ENCODE measurements at regions not wholly inside any gene's neighbourhood (a gene's known extent, or its start where the extent isn't known, plus 50 kb on each side); places are given as distances from the start of the nearest gene placed in this dataset.

DNA sequence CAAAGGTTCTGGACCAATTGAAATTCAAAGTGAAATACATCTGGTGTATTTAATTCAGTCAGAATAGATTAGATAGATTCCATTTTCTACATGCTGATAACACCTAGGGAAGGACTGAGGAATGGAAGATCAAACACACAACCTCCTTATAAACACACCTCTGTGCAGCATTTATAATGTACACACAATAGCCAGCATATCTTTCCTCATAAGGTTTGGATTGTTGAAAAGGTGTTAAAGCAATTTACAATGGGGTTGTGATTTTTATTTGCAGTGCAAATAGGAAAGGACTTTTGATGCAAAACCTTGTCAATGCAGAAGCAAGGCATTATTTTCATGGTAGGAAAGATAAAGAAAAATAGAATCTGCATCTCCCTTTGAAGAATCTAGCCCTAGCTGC, 448.9 kb upstream of the KCNMB2 start:
- peak overlapping the region; percentile 92; the same call in 1 of the 2 replicates for H3K27ac ChIP-seq
- TF ChIP-seq, protein P1, sequence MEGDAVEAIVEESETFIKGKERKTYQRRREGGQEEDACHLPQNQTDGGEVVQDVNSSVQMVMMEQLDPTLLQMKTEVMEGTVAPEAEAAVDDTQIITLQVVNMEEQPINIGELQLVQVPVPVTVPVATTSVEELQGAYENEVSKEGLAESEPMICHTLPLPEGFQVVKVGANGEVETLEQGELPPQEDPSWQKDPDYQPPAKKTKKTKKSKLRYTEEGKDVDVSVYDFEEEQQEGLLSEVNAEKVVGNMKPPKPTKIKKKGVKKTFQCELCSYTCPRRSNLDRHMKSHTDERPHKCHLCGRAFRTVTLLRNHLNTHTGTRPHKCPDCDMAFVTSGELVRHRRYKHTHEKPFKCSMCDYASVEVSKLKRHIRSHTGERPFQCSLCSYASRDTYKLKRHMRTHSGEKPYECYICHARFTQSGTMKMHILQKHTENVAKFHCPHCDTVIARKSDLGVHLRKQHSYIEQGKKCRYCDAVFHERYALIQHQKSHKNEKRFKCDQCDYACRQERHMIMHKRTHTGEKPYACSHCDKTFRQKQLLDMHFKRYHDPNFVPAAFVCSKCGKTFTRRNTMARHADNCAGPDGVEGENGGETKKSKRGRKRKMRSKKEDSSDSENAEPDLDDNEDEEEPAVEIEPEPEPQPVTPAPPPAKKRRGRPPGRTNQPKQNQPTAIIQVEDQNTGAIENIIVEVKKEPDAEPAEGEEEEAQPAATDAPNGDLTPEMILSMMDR (conservative IDR thresholded peaks at IDR 0.05): no peak
- TF ChIP-seq ZFX (IDR thresholded peaks at IDR 0.05): no peak

DNA sequence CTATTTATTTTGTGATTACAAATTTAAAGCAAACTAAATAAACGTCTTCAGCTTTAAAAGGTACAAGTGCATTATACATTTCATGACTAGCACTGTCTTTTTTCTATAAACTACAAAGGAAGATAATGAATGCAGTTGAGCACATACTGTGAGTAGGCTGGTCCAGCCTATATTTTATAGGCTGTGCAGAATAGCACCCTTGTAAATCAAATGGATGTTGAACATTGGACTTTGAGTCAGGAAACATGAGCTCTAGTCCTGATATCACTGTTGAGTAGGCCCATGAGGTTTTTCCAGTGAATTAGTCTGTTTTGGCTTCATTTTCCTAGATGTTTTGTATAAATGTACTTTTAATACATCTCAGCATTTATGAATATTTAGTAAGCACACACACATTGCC, 447.3 kb upstream of the KCNMB2 start:
- no peak overlapping the region for H3K27ac ChIP-seq
- no peak for TF ChIP-seq ZFX (IDR thresholded peaks at IDR 0.05)
- TF ChIP-seq, protein P1 (conservative IDR thresholded peaks at IDR 0.05): no peak

DNA sequence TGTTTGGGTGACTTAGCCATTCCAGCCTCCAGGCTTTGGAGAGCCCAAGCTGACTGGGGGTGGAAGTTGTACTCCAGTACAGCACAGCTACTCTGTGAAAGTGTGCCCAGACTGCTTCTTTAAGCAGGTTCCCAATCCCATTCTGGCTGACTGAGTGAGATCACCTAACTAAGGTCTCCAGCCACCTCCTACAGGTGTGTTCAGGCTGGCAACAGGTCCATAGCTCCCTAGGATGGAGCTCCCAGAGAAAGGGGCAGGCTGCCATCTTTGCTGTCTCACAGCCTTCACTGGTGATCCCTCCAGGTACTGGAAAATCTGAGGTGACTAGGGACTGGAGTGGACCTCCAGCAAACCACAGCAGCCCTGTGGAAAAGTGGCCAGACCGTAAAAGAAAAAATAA, 445.3 kb upstream of the KCNMB2 start:
- peak overlapping the region; percentile 21 for H3K27ac ChIP-seq
- TF ChIP-seq, protein P1 (conservative IDR thresholded peaks at IDR 0.05): no peak
- no peak for TF ChIP-seq ZFX (IDR thresholded peaks at IDR 0.05)

DNA sequence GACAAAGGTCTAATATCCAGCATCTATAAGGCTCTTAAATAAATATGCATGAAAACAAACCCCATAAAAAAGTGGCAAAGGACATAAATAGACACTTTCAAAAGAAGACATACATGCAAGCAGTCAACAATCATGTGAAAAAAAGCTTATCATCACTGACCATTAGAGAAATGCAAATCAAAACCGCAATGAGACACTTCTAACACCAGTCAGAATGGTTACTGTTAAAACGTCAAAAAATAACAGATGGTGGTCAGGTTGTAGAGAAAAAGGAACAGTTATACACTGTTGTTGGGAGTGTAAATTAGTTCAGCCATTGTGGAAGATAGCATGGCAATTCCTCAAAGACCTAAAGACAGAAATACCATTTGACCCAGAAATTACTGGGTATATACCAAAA, 440.7 kb upstream of the KCNMB2 start:
- TF ChIP-seq, protein P1 (conservative IDR thresholded peaks at IDR 0.05): no peak
- no peak for TF ChIP-seq ZFX (IDR thresholded peaks at IDR 0.05)
- H3K27ac ChIP-seq: no peak overlapping the region

DNA sequence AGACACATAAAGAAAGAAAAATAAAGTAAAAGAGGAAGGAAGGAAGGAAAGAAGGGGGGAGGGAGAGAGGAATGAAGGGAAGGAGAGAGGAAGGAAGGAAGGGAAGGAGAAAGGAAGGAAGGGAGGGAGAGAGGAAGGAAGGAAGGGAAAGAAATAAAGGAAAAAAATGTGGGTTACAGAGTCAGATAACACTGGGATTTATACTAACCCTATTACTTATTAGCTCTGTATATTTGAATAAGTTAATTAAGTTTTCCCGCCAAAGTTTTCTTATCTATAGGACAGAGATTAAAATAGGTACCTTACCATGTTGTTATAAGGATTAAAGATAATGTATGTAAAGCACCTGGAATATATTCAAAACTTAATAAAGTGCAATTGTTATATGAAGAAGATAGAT, 439.3 kb upstream of the KCNMB2 start:
- TF ChIP-seq, protein P1 (conservative IDR thresholded peaks at IDR 0.05): no peak
- no peak for TF ChIP-seq ZFX (IDR thresholded peaks at IDR 0.05)
- H3K27ac ChIP-seq: no peak overlapping the region

DNA sequence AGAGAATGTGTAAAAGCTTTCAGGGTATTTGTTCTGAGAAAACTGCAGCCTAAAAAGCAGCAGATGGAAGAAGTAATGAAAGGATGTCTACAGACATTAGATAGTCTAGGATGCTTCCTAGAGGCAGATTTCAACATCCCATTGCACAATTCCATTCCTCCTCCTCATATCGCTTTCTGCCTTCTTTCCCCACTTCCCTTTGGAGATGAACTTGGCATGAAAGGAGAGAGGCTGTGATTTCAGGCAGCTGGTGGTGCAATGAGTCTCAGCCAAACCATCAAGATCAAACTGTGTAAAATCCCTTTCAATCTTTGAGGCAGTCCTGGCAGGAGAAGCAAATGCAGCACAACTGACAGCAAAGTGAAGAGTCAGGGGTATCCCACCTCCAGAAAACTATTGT, 438.7 kb upstream of the KCNMB2 start:
- no peak overlapping the region for H3K27ac ChIP-seq
- no peak for TF ChIP-seq ZFX (IDR thresholded peaks at IDR 0.05)
- TF ChIP-seq, protein P1 (conservative IDR thresholded peaks at IDR 0.05): no peak

DNA sequence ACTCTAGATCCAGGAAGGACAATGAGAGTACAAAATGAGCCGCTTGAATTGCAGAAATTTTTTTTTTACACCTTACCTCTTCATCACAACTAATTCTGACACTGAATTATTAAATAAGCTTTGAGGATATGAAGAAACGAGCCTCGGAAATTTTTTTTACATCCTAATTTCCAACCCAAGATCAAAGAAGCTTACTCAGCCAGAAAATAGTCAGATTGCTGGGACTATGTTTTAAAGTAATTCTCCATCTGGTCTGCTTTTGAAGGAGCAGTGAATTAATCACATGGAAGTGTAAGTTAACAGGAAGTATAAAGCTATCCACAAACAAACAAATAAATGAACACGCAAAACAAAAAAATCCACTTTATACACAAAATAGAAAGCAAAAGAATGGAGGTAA, 437.0 kb upstream of the KCNMB2 start:
- TF ChIP-seq, protein P1 (conservative IDR thresholded peaks at IDR 0.05): no peak
- TF ChIP-seq ZFX (IDR thresholded peaks at IDR 0.05): no peak
- H3K27ac ChIP-seq: no peak overlapping the region

Measured in C4-2B (cell line).